HG03457 (cell line): ENCODE measurements at regions not wholly inside any gene's neighbourhood (a gene's known extent, or its start where the extent isn't known, plus 50 kb on each side); places are given as distances from the start of the nearest gene placed in this dataset.
A peak's percentile ranks its signal among the peaks of the same experiment; 100 is the strongest.

Source experiments
- ATAC-seq: cut with Tn5 transposase; IDR thresholded peaks from one replicate; pipeline ENCODE4 v1.9.1; 2021; ENCODE audit warnings: moderate number of reproducible peaks; ENCODE audit not compliant: unreplicated experiment

GRCh38 chr9:106726070-106726815, 136.7 kb upstream of the ZNF462 start:
- ATAC-seq = no peak

- no peak for ATAC-seq
These were observed 135.0 kb upstream of the ZNF462 start for GRCh38 chr9:106727969-106728368.

- no peak for ATAC-seq
These were observed 134.1 kb upstream of the ZNF462 start for GRCh38 chr9:106728860-106729259.

- no peak for ATAC-seq
These were observed 131.1 kb upstream of the ZNF462 start for GRCh38 chr9:106731910-106732309.

DNA sequence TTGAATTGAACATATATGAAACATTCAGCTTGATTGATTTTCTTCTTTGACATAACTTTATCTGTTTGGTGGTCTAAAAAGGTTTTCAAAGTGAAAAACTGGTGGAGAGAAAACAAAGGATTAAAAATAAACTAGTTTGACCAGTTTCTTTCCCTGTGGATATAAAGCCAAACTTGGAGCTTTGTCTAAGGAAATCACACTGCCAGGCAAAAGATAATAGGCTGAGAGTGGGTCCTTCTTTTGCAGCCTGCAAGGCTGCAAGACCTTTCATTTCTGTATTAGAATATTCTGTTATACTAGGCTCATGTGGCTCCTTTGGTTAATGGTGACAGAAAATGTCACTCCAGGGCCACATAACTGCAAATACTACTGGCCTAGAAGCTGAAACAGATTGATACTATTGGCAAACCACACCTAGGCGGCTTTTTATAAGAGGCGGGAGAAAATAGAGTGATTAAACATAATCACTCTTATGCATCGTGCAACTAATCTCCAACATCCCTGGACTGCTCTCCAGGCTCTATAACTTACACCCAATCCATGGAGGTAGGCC, 129.1 kb upstream of the ZNF462 start:
- no peak for ATAC-seq

GRCh38 chr9:106737516-106737915, 125.5 kb upstream of the ZNF462 start:
- no peak for ATAC-seq

GRCh38 chr9:106738109-106738508, 124.9 kb upstream of the ZNF462 start:
- no peak for ATAC-seq

- no peak for ATAC-seq
These were observed 117.5 kb upstream of the ZNF462 start for GRCh38 chr9:106745457-106745856.

GRCh38 chr9:106745876-106746275, 117.1 kb upstream of the ZNF462 start:
- ATAC-seq = no peak

GRCh38 chr9:106751681-106752080, 111.3 kb upstream of the ZNF462 start:
- no peak for ATAC-seq

DNA sequence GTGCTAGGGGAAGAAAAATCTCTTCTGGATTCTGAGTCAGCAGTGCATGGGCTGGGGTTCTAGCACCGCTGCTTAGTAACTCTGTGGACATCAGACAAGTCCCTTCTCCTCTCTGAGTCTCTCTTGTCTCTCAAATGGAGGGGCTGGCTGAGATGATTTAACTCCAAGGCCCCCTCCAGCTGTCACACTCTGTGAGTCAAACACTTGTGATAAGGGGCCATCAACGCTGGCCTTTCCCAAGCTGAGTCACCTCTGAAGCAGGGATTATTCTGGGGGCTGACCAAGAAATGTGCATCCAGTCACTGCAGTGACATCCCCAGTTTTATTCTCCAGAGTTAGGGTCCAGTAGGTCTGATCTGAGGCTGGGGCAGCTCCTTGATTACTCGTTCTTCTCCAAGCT, 110.4 kb upstream of the ZNF462 start:
- ATAC-seq = no peak

- ATAC-seq = peak; percentile 93
These were observed 109.8 kb upstream of the ZNF462 start for GRCh38 chr9:106753155-106753671.

- ATAC-seq = no peak
These were observed 107.2 kb upstream of the ZNF462 start for GRCh38 chr9:106755736-106756135.

DNA sequence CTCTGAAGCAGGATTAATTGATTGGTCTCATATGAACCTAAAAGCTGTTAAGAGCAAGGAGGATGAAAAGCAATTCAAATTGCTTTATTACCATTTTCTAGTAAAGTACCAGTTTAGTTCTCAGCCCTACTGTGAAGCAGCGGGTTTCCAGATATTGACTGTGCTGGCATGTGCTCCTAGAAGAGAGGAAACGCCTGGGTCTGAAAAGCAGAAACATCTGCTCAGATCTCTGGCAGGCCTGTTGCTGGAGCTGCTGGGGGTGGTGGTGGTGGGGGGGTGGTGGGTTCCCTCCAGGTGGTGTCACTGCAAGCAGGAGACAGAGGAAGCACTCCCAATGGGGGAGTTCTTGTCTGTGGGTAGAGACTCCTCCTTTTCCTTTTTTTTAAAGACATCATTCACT, 105.5 kb upstream of the ZNF462 start:
- no peak for ATAC-seq

DNA sequence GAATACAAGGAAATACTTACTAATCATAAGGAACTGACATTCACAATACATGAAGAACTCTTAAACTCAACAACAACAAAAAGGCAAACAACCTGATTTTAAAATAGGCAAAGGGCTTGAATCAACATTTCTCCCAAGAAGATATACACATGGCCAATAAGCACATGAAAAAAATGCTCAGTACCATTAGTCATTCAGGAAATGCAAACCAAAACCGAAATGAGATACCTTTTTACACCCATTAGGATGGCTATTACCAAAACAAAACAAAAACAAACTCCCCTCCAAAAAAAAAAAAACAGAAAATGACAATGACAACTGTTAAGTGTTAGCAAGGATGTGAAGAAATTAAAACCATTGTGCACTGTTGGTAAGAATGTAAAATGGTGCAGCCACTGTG, 104.1 kb upstream of the ZNF462 start:
- ATAC-seq = peak; percentile 62

- ATAC-seq = no peak
These were observed 101.5 kb upstream of the ZNF462 start for GRCh38 chr9:106761493-106761892.

- ATAC-seq = no peak
These were observed 96.3 kb upstream of the ZNF462 start for GRCh38 chr9:106766616-106767015.

GRCh38 chr9:106769331-106769730, 93.6 kb upstream of the ZNF462 start:
- no peak for ATAC-seq

DNA sequence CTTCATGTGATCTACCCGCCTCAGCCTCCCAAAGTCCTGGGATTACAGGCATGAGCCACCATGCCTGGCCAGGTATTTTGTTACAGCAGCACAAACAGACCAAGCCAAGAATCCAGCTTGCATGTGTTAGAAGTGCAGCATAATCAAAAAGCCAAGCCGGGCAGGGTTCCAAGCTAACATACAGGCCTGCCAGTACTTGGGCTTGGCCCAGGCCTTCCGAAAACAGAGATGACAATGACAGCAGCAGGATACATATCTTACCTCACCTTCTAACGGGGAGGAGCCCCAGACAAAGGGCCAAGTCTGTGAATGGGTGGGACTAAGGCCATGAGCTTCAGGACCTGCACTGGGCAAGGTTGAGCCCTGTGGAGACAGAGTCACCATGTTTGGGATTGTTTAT, 91.4 kb upstream of the ZNF462 start:
- ATAC-seq = no peak

- ATAC-seq = no peak
These were observed 90.3 kb upstream of the ZNF462 start for GRCh38 chr9:106772523-106773290.

- ATAC-seq = no peak
These were observed 89.2 kb upstream of the ZNF462 start for GRCh38 chr9:106773750-106774149.

- no peak for ATAC-seq
These were observed 87.0 kb upstream of the ZNF462 start for GRCh38 chr9:106775960-106776359.
